Natural killer cell (primary cell): ENCODE measurements at regions not wholly inside any gene's neighbourhood (a gene's known extent, or its start where the extent isn't known, plus 50 kb on each side); places are given as distances from the start of the nearest gene placed in this dataset.

Experiments used
- ATAC-seq, 3 donors: fragments of 150-1000 bp in 2 of 3; fragments of 200-7000 bp in 1 of 3; cut with Tn5 transposase; 1 replicate in 1 of 3; 2 replicates in 2 of 3; pipeline ENCODE4 v1.10.0; 2021; ENCODE audit warnings: mild to moderate bottlenecking in 2 of 3, moderate library complexity in 2 of 3
- DNase-seq, 2 donors: peaks; one replicate each; pipeline versions ENCODE4 v3.0.0 to v3.0.0-alpha.2; 2013 to 2021; ENCODE audit warnings: mixed read lengths in 1 of 2
- H3K27ac ChIP-seq: one replicate; pipeline ENCODE4 v1.5.1; 2013; ENCODE audit warnings: mild to moderate bottlenecking, low read length
- H3K27me3 ChIP-seq: one replicate; pipeline ENCODE4 v1.6.1; 2013; ENCODE audit warnings: low read length; ENCODE audit not compliant: control insufficient read depth, insufficient read depth
- H3K36me3 ChIP-seq: one replicate; pipeline ENCODE4 v1.6.1; 2013; ENCODE audit warnings: low read length; ENCODE audit not compliant: control insufficient read depth, insufficient read depth
- H3K4me1 ChIP-seq: one replicate; pipeline ENCODE4 v1.6.1; 2013; ENCODE audit warnings: low read length; ENCODE audit not compliant: control insufficient read depth, insufficient read depth
- H3K4me3 ChIP-seq: one replicate; pipeline ENCODE4 v1.5.1; 2013; ENCODE audit warnings: low read length
- H3K9me3 ChIP-seq: one replicate; pipeline ENCODE4 v1.6.1; 2013; ENCODE audit warnings: low read length; ENCODE audit not compliant: control insufficient read depth, insufficient read depth
- H3K27ac Mint-ChIP-seq, 2 donors: one replicate each; pipeline ENCODE4 v1.8.0; 2022; ENCODE audit warnings: mild to moderate bottlenecking in 2 of 2, mixed read lengths in 2 of 2, moderate library complexity in 1 of 2
- H3K27me3 Mint-ChIP-seq, 2 donors: one replicate each; pipeline ENCODE4 v1.8.0; 2022; ENCODE audit warnings: low read depth in 2 of 2, mixed read lengths in 2 of 2
- H3K36me3 Mint-ChIP-seq: one replicate; pipeline ENCODE4 v1.8.0; 2022; ENCODE audit warnings: mixed read lengths
- H3K4me1 Mint-ChIP-seq, 2 donors: one replicate each; pipeline ENCODE4 v1.8.0; 2022; ENCODE audit warnings: mixed read lengths in 2 of 2
- H3K4me3 Mint-ChIP-seq: one replicate; pipeline ENCODE4 v1.8.0; 2022; ENCODE audit warnings: mild to moderate bottlenecking, moderate library complexity, mixed read lengths
- H3K9me3 Mint-ChIP-seq, 2 donors: one replicate each; pipeline ENCODE4 v1.8.0; 2022; ENCODE audit warnings: mixed read lengths in 2 of 2
- WGBS: methylation state at CpG from one replicate; pipeline ENCODE4 v1.1.7; 2013; ENCODE audit warnings: missing lambda C conversion rate; ENCODE audit not compliant: insufficient coverage; 5-methylcytosine and 5-hydroxymethylcytosine counted together
- intact Hi-C: fragments of 100-400 bp; cut with micrococcal nuclease; formaldehyde crosslinking; loops from one replicate; pipeline ENCODE4 v1.14.2; 2022
- TF ChIP-seq, protein P1 (sequence below): fragments of 200-600 bp; IDR thresholded peaks from one replicate; pipeline ENCODE4 v1.8.0; 2022; ENCODE audit warnings: antibody characterized with exemption

DNA sequence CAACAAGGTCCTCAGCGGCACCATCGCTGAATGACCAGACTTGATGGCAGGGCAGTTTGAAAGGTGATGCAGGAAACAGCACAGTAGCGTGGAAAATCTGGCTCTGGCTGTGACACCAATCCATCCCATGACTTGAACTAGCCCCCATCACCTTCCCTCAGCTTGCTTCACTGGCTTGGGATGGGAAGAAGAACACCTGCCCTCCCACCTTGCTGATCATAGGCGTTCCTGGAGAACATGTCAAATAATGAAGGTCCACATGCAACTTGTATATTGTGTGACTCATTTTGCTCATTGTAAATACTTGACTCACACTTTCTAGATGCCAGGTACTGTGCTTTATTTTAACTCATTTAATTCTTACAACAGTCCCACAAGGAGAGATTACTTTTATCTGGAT lies 292.4 kb upstream of the SPRED2 start:
- Histone ChIP-seq H3K27me3 (no peaks in the 10 kb centered on the region), H3K9me3 (no peaks in the 10 kb centered on the region), H3K36me3 (no peaks in the 10 kb centered on the region), H3K4me1 (no peaks in the 10 kb centered on the region), H3K27ac (no peak overlapping the region), H3K4me3 (no peak overlapping the region)
- WGBS: 83% methylated on average over 4 of the region's 4 CpGs
- Mint-ChIP-seq H3K4me3 (no peak overlapping the region), H3K9me3 (no peaks in the 10 kb centered on the region), H3K4me1 (no peaks in the 10 kb centered on the region), H3K27ac (no peak overlapping the region), H3K27me3 (peaks cover 7 to 8% of the 10 kb centered on the region in 2 donors), H3K36me3 (no peaks in the 10 kb centered on the region)
- TF ChIP-seq, protein P1, sequence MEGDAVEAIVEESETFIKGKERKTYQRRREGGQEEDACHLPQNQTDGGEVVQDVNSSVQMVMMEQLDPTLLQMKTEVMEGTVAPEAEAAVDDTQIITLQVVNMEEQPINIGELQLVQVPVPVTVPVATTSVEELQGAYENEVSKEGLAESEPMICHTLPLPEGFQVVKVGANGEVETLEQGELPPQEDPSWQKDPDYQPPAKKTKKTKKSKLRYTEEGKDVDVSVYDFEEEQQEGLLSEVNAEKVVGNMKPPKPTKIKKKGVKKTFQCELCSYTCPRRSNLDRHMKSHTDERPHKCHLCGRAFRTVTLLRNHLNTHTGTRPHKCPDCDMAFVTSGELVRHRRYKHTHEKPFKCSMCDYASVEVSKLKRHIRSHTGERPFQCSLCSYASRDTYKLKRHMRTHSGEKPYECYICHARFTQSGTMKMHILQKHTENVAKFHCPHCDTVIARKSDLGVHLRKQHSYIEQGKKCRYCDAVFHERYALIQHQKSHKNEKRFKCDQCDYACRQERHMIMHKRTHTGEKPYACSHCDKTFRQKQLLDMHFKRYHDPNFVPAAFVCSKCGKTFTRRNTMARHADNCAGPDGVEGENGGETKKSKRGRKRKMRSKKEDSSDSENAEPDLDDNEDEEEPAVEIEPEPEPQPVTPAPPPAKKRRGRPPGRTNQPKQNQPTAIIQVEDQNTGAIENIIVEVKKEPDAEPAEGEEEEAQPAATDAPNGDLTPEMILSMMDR: no peak
- intact Hi-C loops: no loop called here
- ATAC-seq: no peak
- DNase-seq: no peak

DNA sequence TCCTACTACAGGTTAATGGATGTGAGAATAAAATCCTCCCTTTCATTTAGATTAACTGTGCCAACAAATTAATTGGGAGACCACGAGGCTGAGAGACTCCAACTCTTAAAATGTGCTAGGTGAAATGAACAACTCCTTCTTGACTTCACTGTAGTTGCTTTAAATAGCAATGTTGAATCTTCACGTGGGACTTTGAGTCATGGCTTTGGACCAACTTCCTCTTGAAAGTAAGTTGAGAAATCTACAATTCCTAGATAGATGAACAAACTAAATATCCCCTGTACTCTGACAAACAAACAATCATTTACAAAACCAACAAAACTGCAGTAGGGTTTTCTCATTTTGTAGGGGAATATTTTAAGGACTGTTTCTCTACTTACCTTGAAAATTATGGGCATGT lies 291.9 kb upstream of the SPRED2 start:
- peaks cover 7 to 8% of the 10 kb centered on the region in 2 donors for H3K27me3 Mint-ChIP-seq
- H3K27ac Mint-ChIP-seq: no peak overlapping the region

DNA sequence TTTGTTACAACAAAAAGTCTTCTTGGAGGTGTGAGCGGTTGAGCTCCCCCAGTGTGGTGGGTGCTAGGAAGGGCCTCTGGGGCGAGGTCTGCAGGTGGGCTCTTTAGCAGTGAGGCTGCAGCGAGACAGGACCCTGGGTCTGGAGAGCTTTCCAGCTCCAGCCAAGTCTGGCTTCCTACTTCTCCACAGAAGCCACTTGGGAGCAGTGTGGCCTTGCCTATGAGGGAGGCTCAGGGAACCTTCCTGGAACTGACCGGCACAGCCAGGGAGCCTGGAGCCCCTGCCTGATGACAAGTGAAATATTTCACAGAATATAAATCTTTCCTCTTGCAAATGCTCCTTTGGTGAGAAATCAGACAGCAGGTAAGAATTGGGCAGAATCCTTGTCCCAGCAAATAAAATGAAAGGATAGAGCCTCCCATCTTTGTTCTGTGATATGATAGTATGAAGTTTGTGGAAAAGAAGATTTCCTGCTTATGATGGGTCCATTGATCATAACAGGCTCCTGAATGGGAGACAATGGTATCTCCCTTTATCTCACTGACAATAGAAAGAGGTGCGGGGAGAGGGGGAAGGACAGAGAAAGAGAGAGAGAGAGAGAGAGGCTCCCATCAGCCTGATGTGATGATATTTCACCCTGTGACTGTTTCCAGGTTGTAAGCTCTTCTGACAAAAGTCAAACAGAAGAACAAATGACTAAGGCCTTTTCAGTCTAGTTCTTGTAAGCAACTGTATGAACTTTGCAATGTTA lies 289.8 kb upstream of the SPRED2 start:
- H3K27ac Mint-ChIP-seq: no peak overlapping the region
- H3K4me3 ChIP-seq: no peak overlapping the region
- no peaks in the 10 kb centered on the region for H3K9me3 Mint-ChIP-seq
- no peaks in the 10 kb centered on the region for H3K36me3 Mint-ChIP-seq
- DNase-seq (no peak), ATAC-seq (no peak)
- no peaks in the 10 kb centered on the region for H3K36me3 ChIP-seq
- H3K27me3 Mint-ChIP-seq: peaks cover 7 to 12% of the 10 kb centered on the region in 2 donors
- no peaks in the 10 kb centered on the region for H3K4me1 ChIP-seq
- 72% methylated on average over 5 of the region's 5 CpGs for WGBS
- TF ChIP-seq, protein P1: no peak
- H3K4me3 Mint-ChIP-seq: no peak overlapping the region
- no peaks in the 10 kb centered on the region for H3K4me1 Mint-ChIP-seq
- no peaks in the 10 kb centered on the region for H3K27me3 ChIP-seq
- intact Hi-C loops: no loop called here
- no peak overlapping the region for H3K27ac ChIP-seq
- H3K9me3 ChIP-seq: no peaks in the 10 kb centered on the region

More for the DNA sequence above, 291.9 kb upstream of the SPRED2 start:
- H3K4me1 ChIP-seq: no peaks in the 10 kb centered on the region
- Mint-ChIP-seq H3K36me3 (no peaks in the 10 kb centered on the region), H3K4me1 (no peaks in the 10 kb centered on the region), H3K9me3 (no peaks in the 10 kb centered on the region), H3K4me3 (no peak overlapping the region)
- ATAC-seq (no peak), DNase-seq (no peak)
- no peaks in the 10 kb centered on the region for H3K9me3 ChIP-seq
- H3K4me3 ChIP-seq: no peak overlapping the region
- intact Hi-C loops: no loop called here
- H3K27me3 ChIP-seq: no peaks in the 10 kb centered on the region
- H3K36me3 ChIP-seq: no peaks in the 10 kb centered on the region
- TF ChIP-seq, protein P1: no peak
- 80% methylated on average over 1 of the region's 2 CpGs for WGBS
- H3K27ac ChIP-seq: no peak overlapping the region

DNA sequence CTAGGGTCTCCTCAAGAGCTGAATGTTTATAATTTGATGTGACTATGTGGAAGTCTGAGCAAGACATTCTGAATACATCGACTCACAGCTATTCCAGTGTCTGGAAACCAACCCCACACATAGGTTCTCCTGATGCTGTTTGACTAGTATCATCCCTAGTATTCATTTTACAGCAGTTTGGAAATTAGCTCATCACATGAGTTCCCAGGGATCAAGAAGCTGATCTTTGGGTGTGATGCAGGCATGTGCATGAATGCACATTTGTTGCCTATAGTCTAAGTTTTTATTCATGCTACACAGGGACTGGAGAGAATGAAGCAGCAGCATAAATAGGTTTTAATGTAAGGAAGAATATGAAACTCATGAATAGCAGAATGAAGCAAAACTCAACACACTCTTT lies 284.3 kb upstream of the SPRED2 start:
- TF ChIP-seq, protein P1: no peak
- DNase-seq (no peak), ATAC-seq (no peak)
- Mint-ChIP-seq H3K9me3 (no peaks in the 10 kb centered on the region), H3K4me1 (no peaks in the 10 kb centered on the region), H3K36me3 (no peaks in the 10 kb centered on the region), H3K27ac (no peak overlapping the region), H3K27me3 (peaks cover 5% of the 10 kb centered on the region in 2 donors), H3K4me3 (no peak overlapping the region)
- H3K4me1 ChIP-seq: no peaks in the 10 kb centered on the region
- H3K27me3 ChIP-seq: no peaks in the 10 kb centered on the region
- no peaks in the 10 kb centered on the region for H3K36me3 ChIP-seq
- no peak overlapping the region for H3K27ac ChIP-seq
- H3K4me3 ChIP-seq: no peak overlapping the region
- 100% methylated on average over 1 of the region's 1 CpG for WGBS
- H3K9me3 ChIP-seq: no peaks in the 10 kb centered on the region
- intact Hi-C loops: no loop called here
